Activated CD4-positive, alpha-beta T cell treated with anti-CD3 and anti-CD28 coated beads, Interleukin-2, Interleukin-4, amounts not matched to agents 100 ng/mL and 50 ng/mL, durations not matched to agents 16 hours and 8 hours (primary cell): ENCODE measurements at regions not wholly inside any gene's neighbourhood (a gene's known extent, or its start where the extent isn't known, plus 50 kb on each side); places are given as distances from the start of the nearest gene placed in this dataset.

Experiments used
- DNase-seq: peaks from one replicate; pipeline ENCODE4 v3.0.0-alpha.2; 2020; ENCODE audit warnings: low spot score

GRCh38 chr22:48709453-48709852 is 1118.2 kb downstream of the BRD1 start:
- DNase-seq, result no peak

- no peak for DNase-seq
Measured at GRCh38 chr22:48708558-48709245, 1119.0 kb downstream of the BRD1 start.

- DNase-seq, result no peak
Measured at GRCh38 chr22:48707763-48708557, 1119.7 kb downstream of the BRD1 start.

- DNase-seq, result no peak
Measured at GRCh38 chr22:48706934-48707762, 1120.5 kb downstream of the BRD1 start.

GRCh38 chr22:48705917-48706605 is 1121.6 kb downstream of the BRD1 start:
- no peak for DNase-seq

GRCh38 chr22:48705159-48705916 is 1122.3 kb downstream of the BRD1 start:
- no peak for DNase-seq

GRCh38 chr22:48704335-48704734 is 1123.3 kb downstream of the BRD1 start:
- DNase-seq, result no peak

- DNase-seq, result no peak
Measured at GRCh38 chr22:48703265-48703941, 1124.3 kb downstream of the BRD1 start.

- DNase-seq, result no peak
Measured at GRCh38 chr22:48702573-48703264, 1125.0 kb downstream of the BRD1 start.

- no peak for DNase-seq
Measured at GRCh38 chr22:48701296-48702030, 1126.2 kb downstream of the BRD1 start.

GRCh38 chr22:48700566-48701295 is 1126.9 kb downstream of the BRD1 start:
- no peak for DNase-seq

GRCh38 chr22:48700180-48700565 is 1127.5 kb downstream of the BRD1 start:
- no peak for DNase-seq

- no peak for DNase-seq
Measured at GRCh38 chr22:48699511-48699910, 1128.2 kb downstream of the BRD1 start.

GRCh38 chr22:48698618-48699017 is 1129.1 kb downstream of the BRD1 start:
- DNase-seq, result no peak

GRCh38 chr22:48697694-48698276 is 1129.9 kb downstream of the BRD1 start:
- no peak for DNase-seq

GRCh38 chr22:48697223-48697622 is 1130.5 kb downstream of the BRD1 start:
- no peak for DNase-seq

GRCh38 chr22:48696371-48696770 is 1131.3 kb downstream of the BRD1 start:
- DNase-seq, result no peak

- no peak for DNase-seq
Measured at GRCh38 chr22:48695731-48696305, 1131.9 kb downstream of the BRD1 start.
